IPS-15b (cell line): ENCODE measurements at regions not wholly inside any gene's neighbourhood (a gene's known extent, or its start where the extent isn't known, plus 50 kb on each side); places are given as distances from the start of the nearest gene placed in this dataset.

ENCODE experiments used
- H3K27me3 ChIP-seq: one replicate; pipeline ENCODE4 v1.6.1; 2013; ENCODE audit warnings: low read length; ENCODE audit not compliant: control insufficient read depth, insufficient read depth
- H3K36me3 ChIP-seq: one replicate; pipeline ENCODE4 v1.6.1; 2013; ENCODE audit warnings: low read length; ENCODE audit not compliant: control insufficient read depth, insufficient read depth
- H3K4me1 ChIP-seq: one replicate; pipeline ENCODE4 v1.6.1; 2013; ENCODE audit warnings: mild to moderate bottlenecking, low read length; ENCODE audit not compliant: control insufficient read depth, insufficient read depth
- H3K4me3 ChIP-seq: one replicate; pipeline ENCODE4 v1.5.1; 2013; ENCODE audit warnings: low read depth, low read length
- H3K9ac ChIP-seq: one replicate; pipeline ENCODE4 v1.6.1; 2013; ENCODE audit warnings: low read depth, mild to moderate bottlenecking, low read length
- H3K9me3 ChIP-seq: one replicate; pipeline ENCODE4 v1.6.1; 2013; ENCODE audit warnings: mild to moderate bottlenecking, low read length; ENCODE audit not compliant: control insufficient read depth, insufficient read depth

DNA sequence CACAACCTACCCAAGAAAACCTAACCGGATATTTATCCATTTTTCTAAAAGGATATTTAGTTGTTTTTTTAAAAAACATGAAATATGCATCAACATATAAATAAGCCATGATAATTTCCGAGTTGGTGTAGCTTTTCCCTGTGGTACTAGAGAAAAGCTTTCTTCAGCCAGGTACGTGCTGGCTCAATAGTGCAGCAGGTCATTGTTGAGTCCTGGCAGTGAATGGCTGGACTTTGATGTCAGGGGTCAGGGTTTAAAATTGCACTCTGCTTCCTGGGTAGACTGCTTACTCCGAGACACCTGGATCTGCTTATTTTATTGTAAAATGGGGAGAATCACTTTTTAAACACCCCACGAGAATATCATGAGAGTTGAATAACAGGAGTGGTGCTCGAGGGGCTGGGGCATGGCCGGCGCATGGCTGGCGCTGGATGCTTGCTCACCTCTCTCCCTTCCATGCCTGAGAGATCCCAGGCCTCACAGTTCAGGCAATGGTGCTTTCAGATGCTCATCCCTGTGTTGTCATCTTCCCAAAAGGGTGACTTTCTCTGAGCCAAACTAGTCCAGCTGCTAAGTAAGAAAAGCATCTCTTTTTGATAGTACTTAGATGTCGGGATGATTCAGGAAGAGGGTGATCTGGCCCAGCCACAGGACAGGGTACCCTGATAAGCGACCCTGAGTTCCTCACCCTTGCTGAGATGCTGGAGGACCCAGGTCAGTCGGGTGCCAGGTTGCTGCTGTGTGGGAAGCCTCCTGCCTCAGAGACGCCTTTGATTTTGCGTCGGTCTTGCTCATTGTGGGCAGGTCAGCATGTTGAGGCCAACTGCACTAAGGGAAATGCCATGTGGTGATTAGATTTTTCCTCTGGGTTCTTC, 269.1 kb upstream of the FOXQ1 start:
- Histone ChIP-seq H3K9me3 (no peaks in the 10 kb centered on the region), H3K27me3 (no peaks in the 10 kb centered on the region), H3K9ac (no peak overlapping the region), H3K4me3 (no peak overlapping the region), H3K36me3 (no peaks in the 10 kb centered on the region), H3K4me1 (no peaks in the 10 kb centered on the region)

DNA sequence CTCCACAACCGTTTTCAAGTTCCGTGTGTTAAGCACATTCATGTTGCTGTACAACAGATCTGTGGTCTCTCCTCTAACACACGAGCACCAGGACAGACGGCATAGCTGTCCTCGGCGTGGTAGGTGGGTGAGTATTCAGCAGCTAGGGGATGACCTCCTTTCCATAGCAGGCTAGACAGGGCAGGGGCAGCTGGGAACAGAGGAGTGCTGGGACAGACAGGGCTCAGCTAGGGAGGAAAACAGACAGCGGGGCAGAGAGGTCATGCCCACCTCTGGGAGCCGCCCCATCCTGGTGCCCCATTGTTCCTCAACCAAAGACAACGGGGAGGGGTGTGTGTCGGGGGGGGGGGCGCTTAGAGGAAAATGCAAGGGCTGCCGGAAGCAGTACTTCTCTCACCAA, 271.5 kb upstream of the FOXQ1 start:
- Histone ChIP-seq H3K9ac (no peak overlapping the region), H3K9me3 (no peaks in the 10 kb centered on the region), H3K27me3 (no peaks in the 10 kb centered on the region), H3K4me3 (no peak overlapping the region), H3K36me3 (no peaks in the 10 kb centered on the region), H3K4me1 (no peaks in the 10 kb centered on the region)

DNA sequence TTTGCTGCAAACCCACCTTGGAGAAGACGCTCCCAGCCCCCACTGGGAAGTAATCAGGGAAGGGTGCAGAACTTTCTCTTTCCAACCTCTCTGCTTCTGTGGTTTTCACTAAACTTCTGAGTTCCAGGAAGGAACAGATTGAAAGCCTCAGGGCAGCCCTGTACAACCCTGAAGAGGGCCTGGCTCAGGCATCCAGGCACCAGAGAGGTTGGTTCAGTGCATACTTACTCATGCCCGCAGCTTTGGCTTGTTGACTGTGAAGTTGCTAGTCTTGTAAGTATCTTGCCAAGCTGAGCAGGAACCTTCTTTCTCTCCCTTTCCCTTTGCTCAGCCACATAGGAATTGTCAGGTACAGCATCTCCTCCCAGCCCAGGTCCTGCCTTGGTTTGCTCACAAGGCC, 272.2 kb upstream of the FOXQ1 start:
- Histone ChIP-seq H3K36me3 (no peaks in the 10 kb centered on the region), H3K9ac (no peak overlapping the region), H3K4me1 (no peaks in the 10 kb centered on the region), H3K9me3 (no peaks in the 10 kb centered on the region), H3K4me3 (no peak overlapping the region), H3K27me3 (no peaks in the 10 kb centered on the region)

DNA sequence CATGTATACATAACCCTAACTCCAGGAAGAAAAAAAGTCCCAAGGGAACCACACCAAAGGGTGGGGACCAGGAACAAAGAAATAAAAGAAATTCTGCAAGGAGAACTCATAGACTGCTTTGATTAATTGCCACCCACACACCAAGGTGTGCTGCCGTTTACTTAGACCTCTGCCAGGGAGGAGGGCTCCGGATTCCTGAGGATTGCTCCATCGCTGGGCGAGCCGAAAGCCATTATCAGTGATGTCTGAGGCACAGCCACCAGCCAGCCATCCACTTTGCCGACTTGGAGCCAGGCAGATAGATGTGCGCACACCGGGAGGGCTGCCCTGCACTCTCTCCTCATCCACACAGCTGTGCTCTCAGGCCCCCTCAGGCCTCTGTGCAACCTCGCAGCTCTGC, 272.7 kb upstream of the FOXQ1 start:
- Histone ChIP-seq H3K9ac (no peak overlapping the region), H3K36me3 (no peaks in the 10 kb centered on the region), H3K4me1 (no peaks in the 10 kb centered on the region), H3K9me3 (no peaks in the 10 kb centered on the region), H3K27me3 (no peaks in the 10 kb centered on the region), H3K4me3 (no peak overlapping the region)

DNA sequence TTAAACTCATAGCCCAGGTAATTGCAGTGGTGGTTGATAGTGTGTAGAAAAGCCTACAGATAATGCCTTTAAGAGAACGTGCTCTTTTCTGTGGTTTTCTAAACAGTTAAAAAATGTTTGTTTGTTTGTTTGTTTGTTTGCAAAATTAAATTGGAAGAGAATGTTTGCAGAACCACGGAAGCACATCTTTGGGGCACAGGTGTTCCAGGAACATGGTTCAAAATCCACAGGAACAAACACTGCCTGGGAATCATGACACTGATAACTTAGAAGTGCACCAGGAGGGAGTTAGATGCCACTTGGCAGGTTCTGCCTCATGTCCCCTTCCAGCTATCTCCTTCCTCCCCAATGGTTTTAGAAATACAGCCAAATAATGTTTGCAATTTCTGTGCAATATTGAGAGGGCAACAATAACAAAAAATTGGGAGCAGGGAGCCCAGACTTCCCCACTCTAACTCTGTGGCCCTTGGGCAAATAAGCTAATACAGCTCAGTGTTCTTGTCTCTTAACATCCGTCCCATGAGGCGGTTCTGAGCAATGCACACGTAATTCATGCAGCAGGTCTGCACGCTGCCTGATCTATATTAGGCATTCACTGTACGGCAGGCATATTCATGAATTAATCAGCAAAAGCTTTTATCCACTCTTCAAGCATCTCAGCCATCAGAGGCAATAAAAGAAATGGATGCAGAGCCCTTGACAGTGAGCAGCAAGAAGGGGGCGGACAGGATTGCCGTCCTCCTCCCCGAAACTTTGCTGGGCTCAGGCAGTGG, 274.3 kb upstream of the FOXQ1 start:
- H3K9ac ChIP-seq = no peak overlapping the region
- H3K9me3 ChIP-seq = no peaks in the 10 kb centered on the region
- H3K27me3 ChIP-seq = no peaks in the 10 kb centered on the region
- H3K36me3 ChIP-seq = no peaks in the 10 kb centered on the region
- H3K4me1 ChIP-seq = no peaks in the 10 kb centered on the region
- no peak overlapping the region for H3K4me3 ChIP-seq

DNA sequence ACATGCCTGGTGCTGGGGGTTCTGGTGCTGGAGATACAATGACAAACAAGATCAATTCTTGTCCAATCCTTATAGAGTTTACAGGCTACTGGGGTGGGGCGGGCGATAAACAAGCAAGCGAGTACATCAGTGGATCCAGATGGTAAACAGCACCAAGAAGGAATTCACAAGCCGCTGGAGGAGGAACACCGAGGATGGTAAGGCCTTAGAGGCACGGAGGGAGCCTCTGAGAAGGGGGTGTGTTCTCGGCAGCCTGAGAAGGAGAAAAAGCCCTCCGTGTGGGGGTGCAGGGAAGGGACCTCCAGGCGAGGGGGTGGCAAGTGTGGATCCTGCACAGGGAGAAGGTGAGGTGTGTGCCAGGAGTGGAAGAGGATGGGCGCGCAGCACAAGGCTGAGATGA, 276.5 kb upstream of the FOXQ1 start:
- Histone ChIP-seq H3K4me1 (no peaks in the 10 kb centered on the region), H3K36me3 (no peaks in the 10 kb centered on the region), H3K9me3 (no peaks in the 10 kb centered on the region), H3K27me3 (no peaks in the 10 kb centered on the region), H3K9ac (no peak overlapping the region), H3K4me3 (no peak overlapping the region)

DNA sequence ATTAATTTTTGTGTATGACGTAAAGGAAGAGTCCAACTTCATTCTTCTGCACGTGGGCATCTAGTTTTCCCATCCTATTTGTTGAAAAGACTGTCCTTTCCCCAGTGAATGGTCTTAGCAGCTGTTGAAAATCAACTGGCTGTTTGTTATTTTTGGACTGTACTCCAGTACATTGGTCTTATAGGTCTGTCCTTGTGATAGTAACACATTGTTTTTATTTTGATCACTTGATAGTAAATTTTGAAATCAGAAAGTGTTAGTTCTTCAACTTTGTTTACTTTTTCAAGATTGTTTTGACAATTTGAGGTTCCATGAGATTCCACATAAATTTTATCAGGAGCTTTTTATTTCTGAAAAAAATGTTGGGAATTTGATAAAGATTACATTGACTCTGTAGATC, 280.2 kb upstream of the FOXQ1 start:
- Histone ChIP-seq H3K9ac (no peak overlapping the region), H3K36me3 (no peaks in the 10 kb centered on the region), H3K27me3 (peaks cover 3% of the 10 kb centered on the region), H3K9me3 (no peaks in the 10 kb centered on the region), H3K4me1 (peaks cover 3% of the 10 kb centered on the region), H3K4me3 (no peak overlapping the region)

DNA sequence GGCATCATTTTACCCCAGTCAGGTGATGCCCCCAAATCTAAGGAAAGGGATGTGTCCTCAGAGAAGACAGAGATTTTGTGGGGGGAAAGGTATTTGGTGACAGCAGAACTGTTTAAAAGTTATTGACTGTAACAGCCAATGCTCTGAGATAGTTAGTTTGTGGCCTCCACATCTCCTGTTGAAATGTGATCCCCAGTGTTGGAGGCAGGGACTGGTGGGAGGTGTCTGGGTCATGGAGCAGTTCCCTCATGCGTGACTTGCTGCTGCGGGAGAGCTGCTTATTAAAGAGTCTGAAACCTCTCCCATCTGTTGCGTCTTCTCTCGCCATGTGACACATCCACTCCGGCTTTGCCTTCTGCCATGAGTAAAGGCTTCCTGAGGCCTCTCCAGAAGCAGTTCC, 282.8 kb upstream of the FOXQ1 start:
- Histone ChIP-seq H3K9ac (no peak overlapping the region), H3K4me1 (peaks cover 3% of the 10 kb centered on the region), H3K36me3 (no peaks in the 10 kb centered on the region), H3K27me3 (peaks cover 7% of the 10 kb centered on the region), H3K4me3 (no peak overlapping the region), H3K9me3 (no peaks in the 10 kb centered on the region)

DNA sequence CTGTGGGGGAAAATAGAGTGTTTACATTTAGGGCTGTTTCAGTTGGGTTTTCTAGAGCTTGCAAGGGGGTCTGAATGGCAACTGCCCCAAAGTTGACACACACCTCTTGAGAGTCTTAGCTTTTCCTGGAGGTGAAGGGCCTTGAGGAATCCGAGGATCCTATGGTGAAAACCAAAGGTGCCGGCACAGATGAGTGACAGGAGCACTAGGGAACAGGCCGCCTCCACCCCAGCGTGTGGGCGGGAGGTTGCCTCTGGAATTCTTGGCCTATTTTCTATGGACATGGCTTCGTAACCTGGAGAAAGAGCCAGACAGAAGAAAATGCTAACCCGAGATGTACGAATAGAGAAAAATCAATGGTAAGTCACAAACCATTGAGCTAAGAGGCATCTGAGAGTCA, 283.2 kb upstream of the FOXQ1 start:
- peaks cover 7% of the 10 kb centered on the region for H3K27me3 ChIP-seq
- no peaks in the 10 kb centered on the region for H3K9me3 ChIP-seq
- H3K4me1 ChIP-seq = peaks cover 3% of the 10 kb centered on the region
- H3K4me3 ChIP-seq = no peak overlapping the region
- no peak overlapping the region for H3K9ac ChIP-seq
- H3K36me3 ChIP-seq = no peaks in the 10 kb centered on the region

DNA sequence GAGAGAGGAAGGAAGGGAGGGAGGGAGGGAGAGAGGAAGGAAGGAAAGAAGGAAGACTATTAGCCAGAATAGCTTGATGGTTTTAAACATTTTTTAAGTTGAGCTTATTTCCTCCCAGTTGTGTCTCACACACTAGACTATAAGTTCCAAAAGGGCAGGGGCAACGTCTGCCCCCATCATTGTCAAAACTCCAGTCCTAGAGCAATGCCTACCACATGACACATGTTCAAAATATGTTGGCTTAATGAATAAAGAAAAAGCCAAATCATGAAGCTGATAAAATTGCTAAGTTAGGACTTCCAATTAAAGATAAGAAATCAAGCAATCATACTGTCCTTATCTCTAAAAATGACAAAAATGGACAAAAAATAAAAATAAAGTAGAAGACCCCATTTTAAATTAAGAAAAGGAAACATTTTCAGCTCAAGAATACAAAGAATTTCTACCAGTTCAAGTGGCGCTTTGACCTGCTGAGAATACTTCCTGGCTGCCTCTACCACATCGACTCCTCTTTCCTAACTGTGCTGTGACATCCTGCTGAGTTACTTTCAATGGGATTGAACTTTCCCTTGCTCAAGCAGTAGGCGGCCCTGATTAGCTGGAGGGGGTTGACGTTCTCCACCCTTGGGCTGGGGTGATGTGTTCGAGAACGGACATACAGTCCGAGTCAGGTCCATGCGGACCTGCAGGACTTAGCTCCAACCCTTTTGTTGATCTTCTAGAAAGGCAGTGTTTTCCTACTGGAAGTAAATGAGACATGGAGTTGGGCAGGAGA, 283.9 kb upstream of the FOXQ1 start:
- Histone ChIP-seq H3K9ac (no peak overlapping the region), H3K4me3 (no peak overlapping the region), H3K9me3 (no peaks in the 10 kb centered on the region), H3K36me3 (no peaks in the 10 kb centered on the region), H3K27me3 (peaks cover 7% of the 10 kb centered on the region), H3K4me1 (peaks cover 3% of the 10 kb centered on the region)

DNA sequence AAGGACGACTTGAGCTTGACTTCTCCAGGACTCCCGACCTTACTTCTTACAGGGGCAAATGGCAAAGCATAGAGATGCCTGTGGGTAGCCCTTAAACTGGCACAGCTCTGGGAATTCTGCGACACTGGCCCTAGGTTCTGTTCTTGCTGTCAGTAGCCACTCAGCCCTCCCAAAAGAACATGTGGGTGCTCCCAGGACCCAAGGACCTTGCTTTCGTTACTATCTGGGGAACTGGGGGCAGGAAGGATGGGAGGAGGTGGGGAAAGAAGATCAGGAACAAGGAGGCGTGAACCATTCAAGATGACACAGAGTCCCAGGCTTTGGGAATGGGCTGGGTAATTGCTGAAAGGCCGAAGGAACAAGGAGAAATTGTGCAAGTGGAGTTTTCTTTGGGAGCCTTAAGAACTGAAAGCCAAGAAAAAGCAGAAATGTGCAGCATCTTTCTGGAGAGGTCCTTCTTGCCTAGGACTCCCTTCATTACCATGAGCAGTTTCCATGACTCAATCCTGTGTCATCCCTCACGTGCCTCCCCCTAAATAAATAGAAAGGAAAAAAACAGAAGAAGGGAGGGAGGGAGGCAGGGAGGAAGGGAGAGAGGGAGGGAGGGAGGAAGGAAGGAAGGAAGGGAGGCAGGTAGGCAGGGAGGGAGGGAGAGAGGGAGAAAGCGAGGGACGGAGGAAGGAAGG, 284.6 kb upstream of the FOXQ1 start:
- H3K4me1 ChIP-seq = peaks cover 3% of the 10 kb centered on the region
- H3K4me3 ChIP-seq = no peak overlapping the region
- H3K9ac ChIP-seq = no peak overlapping the region
- no peaks in the 10 kb centered on the region for H3K9me3 ChIP-seq
- H3K27me3 ChIP-seq = peaks cover 7% of the 10 kb centered on the region
- H3K36me3 ChIP-seq = no peaks in the 10 kb centered on the region
